C4-2B (cell line): ENCODE measurements at regions not wholly inside any gene's neighbourhood (a gene's known extent, or its start where the extent isn't known, plus 50 kb on each side); places are given as distances from the start of the nearest gene placed in this dataset.
"Not testable (repeated sequence)": the region's sequence is repeated elsewhere in the genome, so short reads cannot be mapped to it uniquely, and the experiment has no call there.

Experiments
- CTCF ChIP-seq: fragments of 450-650 bp; conservative IDR thresholded peaks from 2 replicates; pipeline ENCODE4 v1.5.1; 2017; ENCODE audit warnings: mild to moderate bottlenecking
- ZFX ChIP-seq: fragments of 450-650 bp; IDR thresholded peaks from 2 replicates; pipeline ENCODE4 v1.6.1; 2017

- TF ChIP-seq CTCF, ZFX: not testable (repeated sequence)
Measured at GRCh38 chr16:29202642-29203041, 203.9 kb downstream of the NPIPB11 start.
